GM12878 (cell line): ENCODE measurements at regions not wholly inside any gene's neighbourhood (a gene's known extent, or its start where the extent isn't known, plus 50 kb on each side); places are given as distances from the start of the nearest gene placed in this dataset.
"Not testable (repeated sequence)": the region's sequence is repeated elsewhere in the genome, so short reads cannot be mapped to it uniquely, and the experiment has no call there.

ENCODE experiments used
- CHD2 ChIP-seq: IDR thresholded peaks from 2 replicates; pipeline ENCODE4 v1.6.1; 2011; ENCODE audit warnings: low read depth, low read length, improper control_type of control experiment, borderline replicate concordance
- POLR2A ChIP-seq: IDR thresholded peaks from 2 replicates; pipeline ENCODE4 v1.6.1; 2011; ENCODE audit warnings: low read depth, mild to moderate bottlenecking, low read length
- RB1 ChIP-seq: fragments of 450-650 bp; formaldehyde crosslinking; IDR thresholded peaks from 2 replicates; pipeline ENCODE4 v1.6.1; 2017; ENCODE audit warnings: mild to moderate bottlenecking, borderline replicate concordance
- SREBF2 ChIP-seq: IDR thresholded peaks from 2 replicates; pipeline ENCODE4 v1.6.1; 2012; ENCODE audit warnings: mild to moderate bottlenecking, low read length
- TF ChIP-seq, protein P1 (sequence below), 3 experiments: IDR thresholded peaks in 2 of 3; conservative IDR thresholded peaks in 1 of 3; 2 replicates each; pipeline ENCODE4 v1.5.1; 2011; ENCODE audit warnings: low read depth in 3 of 3, low read length in 3 of 3, mild to moderate bottlenecking in 3 of 3, control low read depth in 2 of 3, moderate library complexity in 2 of 3, inconsistent platforms in 1 of 3, mixed read lengths in 1 of 3; ENCODE audit not compliant: control insufficient read depth in 2 of 3, insufficient read depth in 1 of 3; ENCODE audit errors: extremely low read depth in 1 of 3
- TF ChIP-seq, protein P2 (sequence below): fragments of 450-650 bp; formaldehyde crosslinking; IDR thresholded peaks from 2 replicates; pipeline ENCODE4 v1.5.0; 2022; ENCODE audit warnings: mild to moderate bottlenecking, missing genetic modification characterization

GRCh38 chr16:16609627-16610026 lies 230.7 kb downstream of the NPIPA7 start:
- TF ChIP-seq, protein P1, sequence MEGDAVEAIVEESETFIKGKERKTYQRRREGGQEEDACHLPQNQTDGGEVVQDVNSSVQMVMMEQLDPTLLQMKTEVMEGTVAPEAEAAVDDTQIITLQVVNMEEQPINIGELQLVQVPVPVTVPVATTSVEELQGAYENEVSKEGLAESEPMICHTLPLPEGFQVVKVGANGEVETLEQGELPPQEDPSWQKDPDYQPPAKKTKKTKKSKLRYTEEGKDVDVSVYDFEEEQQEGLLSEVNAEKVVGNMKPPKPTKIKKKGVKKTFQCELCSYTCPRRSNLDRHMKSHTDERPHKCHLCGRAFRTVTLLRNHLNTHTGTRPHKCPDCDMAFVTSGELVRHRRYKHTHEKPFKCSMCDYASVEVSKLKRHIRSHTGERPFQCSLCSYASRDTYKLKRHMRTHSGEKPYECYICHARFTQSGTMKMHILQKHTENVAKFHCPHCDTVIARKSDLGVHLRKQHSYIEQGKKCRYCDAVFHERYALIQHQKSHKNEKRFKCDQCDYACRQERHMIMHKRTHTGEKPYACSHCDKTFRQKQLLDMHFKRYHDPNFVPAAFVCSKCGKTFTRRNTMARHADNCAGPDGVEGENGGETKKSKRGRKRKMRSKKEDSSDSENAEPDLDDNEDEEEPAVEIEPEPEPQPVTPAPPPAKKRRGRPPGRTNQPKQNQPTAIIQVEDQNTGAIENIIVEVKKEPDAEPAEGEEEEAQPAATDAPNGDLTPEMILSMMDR (IDR thresholded peaks at IDR 0.05 in 2 of 3, conservative IDR thresholded peaks at IDR 0.05 in 1 of 3; ENCODE audit: control insufficient read depth in 2 of 3, extremely low read depth in 1 of 3, insufficient read depth in 1 of 3, low read depth in 3 of 3, low read length in 3 of 3): not testable (repeated sequence)
- TF ChIP-seq CHD2, RB1, SREBF2, POLR2A: not testable (repeated sequence)
- TF ChIP-seq, protein P2, sequence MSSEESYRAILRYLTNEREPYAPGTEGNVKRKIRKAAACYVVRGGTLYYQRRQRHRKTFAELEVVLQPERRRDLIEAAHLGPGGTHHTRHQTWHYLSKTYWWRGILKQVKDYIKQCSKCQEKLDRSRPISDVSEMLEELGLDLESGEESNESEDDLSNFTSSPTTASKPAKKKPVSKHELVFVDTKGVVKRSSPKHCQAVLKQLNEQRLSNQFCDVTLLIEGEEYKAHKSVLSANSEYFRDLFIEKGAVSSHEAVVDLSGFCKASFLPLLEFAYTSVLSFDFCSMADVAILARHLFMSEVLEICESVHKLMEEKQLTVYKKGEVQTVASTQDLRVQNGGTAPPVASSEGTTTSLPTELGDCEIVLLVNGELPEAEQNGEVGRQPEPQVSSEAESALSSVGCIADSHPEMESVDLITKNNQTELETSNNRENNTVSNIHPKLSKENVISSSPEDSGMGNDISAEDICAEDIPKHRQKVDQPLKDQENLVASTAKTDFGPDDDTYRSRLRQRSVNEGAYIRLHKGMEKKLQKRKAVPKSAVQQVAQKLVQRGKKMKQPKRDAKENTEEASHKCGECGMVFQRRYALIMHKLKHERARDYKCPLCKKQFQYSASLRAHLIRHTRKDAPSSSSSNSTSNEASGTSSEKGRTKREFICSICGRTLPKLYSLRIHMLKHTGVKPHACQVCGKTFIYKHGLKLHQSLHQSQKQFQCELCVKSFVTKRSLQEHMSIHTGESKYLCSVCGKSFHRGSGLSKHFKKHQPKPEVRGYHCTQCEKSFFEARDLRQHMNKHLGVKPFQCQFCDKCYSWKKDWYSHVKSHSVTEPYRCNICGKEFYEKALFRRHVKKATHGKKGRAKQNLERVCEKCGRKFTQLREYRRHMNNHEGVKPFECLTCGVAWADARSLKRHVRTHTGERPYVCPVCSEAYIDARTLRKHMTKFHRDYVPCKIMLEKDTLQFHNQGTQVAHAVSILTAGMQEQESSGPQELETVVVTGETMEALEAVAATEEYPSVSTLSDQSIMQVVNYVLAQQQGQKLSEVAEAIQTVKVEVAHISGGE (CRISPR knock-in tag): not testable (repeated sequence)
